Adrenal gland (tissue), 9 donors: ENCODE measurements at regions not wholly inside any gene's neighbourhood (a gene's known extent, or its start where the extent isn't known, plus 50 kb on each side); places are given as distances from the start of the nearest gene placed in this dataset.

Experiments
- DNase-seq, 7 donors: peaks; one replicate each; pipeline ENCODE4 v3.0.0-alpha.2; 2019 to 2020
- H3K27ac ChIP-seq, 5 donors: fragments of 200-600 bp; sonication (generic) in 4 of 5; 1 replicate in 3 of 5; 2 replicates in 2 of 5; pipeline versions ENCODE4 v1.5.1 to v1.8.0; 2016 to 2020; ENCODE audit warnings: mild to moderate bottlenecking in 1 of 5
- H3K27me3 ChIP-seq: fragments of 200-600 bp; 2 replicates; pipeline ENCODE4 v1.8.0; 2021
- H3K36me3 ChIP-seq, 2 donors: fragments of 200-600 bp; replicated peaks in 1 of 2; 1 replicate in 1 of 2; 2 replicates in 1 of 2; pipeline versions ENCODE4 v1.5.1 to v1.8.0; 2018 to 2022
- H3K4me1 ChIP-seq, 2 donors: fragments of 200-600 bp; replicated peaks in 1 of 2; 1 replicate in 1 of 2; 2 replicates in 1 of 2; pipeline versions ENCODE4 v1.5.1 to v1.8.0; 2018 to 2021
- H3K4me3 ChIP-seq, 4 donors: fragments of 200-600 bp; sonication (generic) in 3 of 4; one replicate each; pipeline ENCODE4 v1.5.1; 2016 to 2018
- H3K9me3 ChIP-seq, 3 donors: fragments of 200-600 bp; sonication (generic) in 1 of 3; replicated peaks in 1 of 3; 1 replicate in 2 of 3; 2 replicates in 1 of 3; pipeline versions ENCODE4 v1.5.1 to v1.8.0; 2016 to 2021
- POLR2A ChIP-seq, 2 donors: fragments of 450-650 bp; IDR thresholded peaks; one replicate each; pipeline ENCODE4 v1.6.1; 2017; ENCODE audit warnings: antibody characterized with exemption in 2 of 2, mild to moderate bottlenecking in 2 of 2, moderate library complexity in 1 of 2
- WGBS, 4 donors: extraction: QIAGEN DNeasy Blood & Tissue Kit in 2 of 4; methylation state at CpG; one replicate each; pipeline versions ENCODE4 v1.1.5 to v1.1.7; 2013 to 2017; 5-methylcytosine and 5-hydroxymethylcytosine counted together
- intact Hi-C, 2 donors: fragments of 100-400 bp; cut with DNase I; formaldehyde crosslinking; loops; one replicate each; pipeline versions ENCODE4 v1.14.1 to v1.15.0; 2022 to 2023
- TF ChIP-seq, protein P1 (sequence below), 6 experiments: fragments of 450-650 bp in 4 of 6; fragments of 200-600 bp in 2 of 6; sonication (generic) in 1 of 6; IDR thresholded peaks; 1 replicate in 5 of 6; 2 replicates in 1 of 6; pipeline versions ENCODE4 v1.5.1 to v1.8.0; 2016 to 2021; ENCODE audit warnings: antibody characterized with exemption in 6 of 6, mild to moderate bottlenecking in 2 of 6, moderate library complexity in 1 of 6
- donor health status: healthy with polysubstance abuse.
- donor health status: Bipolar disorder and iron deficiency.
- donor health status: DM: yes; HTN: yes; CAD: no.
- donor health status: DM: no; HTN: no; CAD: no.
- donor health status: DM: no; HTN: no; CAD: no.

- Histone ChIP-seq H3K9me3 (no peaks in the 10 kb centered on the region), H3K27me3 (no peaks in the 10 kb centered on the region), H3K27ac (no peak overlapping the region), H3K36me3 (no peaks in the 10 kb centered on the region), H3K4me3 (no peak overlapping the region), H3K4me1 (no peaks in the 10 kb centered on the region)
- TF ChIP-seq POLR2A (IDR thresholded peaks at IDR 0.05) = no peak
- TF ChIP-seq, protein P1, sequence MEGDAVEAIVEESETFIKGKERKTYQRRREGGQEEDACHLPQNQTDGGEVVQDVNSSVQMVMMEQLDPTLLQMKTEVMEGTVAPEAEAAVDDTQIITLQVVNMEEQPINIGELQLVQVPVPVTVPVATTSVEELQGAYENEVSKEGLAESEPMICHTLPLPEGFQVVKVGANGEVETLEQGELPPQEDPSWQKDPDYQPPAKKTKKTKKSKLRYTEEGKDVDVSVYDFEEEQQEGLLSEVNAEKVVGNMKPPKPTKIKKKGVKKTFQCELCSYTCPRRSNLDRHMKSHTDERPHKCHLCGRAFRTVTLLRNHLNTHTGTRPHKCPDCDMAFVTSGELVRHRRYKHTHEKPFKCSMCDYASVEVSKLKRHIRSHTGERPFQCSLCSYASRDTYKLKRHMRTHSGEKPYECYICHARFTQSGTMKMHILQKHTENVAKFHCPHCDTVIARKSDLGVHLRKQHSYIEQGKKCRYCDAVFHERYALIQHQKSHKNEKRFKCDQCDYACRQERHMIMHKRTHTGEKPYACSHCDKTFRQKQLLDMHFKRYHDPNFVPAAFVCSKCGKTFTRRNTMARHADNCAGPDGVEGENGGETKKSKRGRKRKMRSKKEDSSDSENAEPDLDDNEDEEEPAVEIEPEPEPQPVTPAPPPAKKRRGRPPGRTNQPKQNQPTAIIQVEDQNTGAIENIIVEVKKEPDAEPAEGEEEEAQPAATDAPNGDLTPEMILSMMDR (IDR thresholded peaks at IDR 0.05) = no peak
- DNase-seq = no peak
- 82 to 90% (median 87%) methylated on average over 2 to 3 of the region's 3 CpGs for WGBS, 4 donors
- intact Hi-C loops = no loop called here
These were observed 120.8 kb upstream of the TMEFF2 start for GRCh38 chr2:192315543-192315942.

DNA sequence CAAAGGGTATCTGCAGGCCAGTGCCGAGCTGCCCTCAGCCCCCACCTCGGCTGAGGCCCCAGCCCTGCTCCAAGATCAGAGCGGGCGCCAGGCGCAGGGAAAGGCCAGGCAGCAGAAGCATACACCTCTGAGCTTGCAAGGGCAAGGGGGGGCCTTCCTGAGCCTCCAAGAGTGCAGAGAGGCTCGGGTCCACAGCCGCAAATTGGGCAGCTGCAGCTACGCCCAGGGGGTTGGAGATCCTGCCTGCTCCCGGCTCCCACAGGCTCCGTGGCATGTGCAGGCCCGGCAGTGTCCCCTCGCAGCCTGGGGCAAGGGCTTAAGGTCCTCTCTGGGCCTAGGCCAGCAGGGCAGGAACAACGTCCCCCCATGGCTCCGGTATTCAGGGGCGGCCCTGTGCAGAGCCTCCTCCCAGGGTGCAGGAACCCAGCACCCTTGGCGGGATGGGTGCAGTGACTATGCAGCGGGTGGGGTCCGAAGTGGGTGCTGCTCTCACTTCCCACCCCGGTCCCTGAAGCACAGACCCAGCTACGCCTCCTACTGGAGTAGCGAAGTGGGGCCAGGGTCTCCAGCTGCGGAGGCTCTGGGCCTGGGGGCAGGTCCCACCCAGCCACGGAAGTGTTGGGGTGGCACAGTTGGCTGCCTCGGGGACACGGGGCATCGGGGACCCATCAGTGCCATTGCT is 120.2 kb upstream of the TMEFF2 start:
- intact Hi-C loops = no loop called here
- WGBS, 4 donors = 83 to 91% (median 88%) methylated on average over 8 to 26 of the region's 26 CpGs
- H3K27ac ChIP-seq = no peak overlapping the region
- TF ChIP-seq, protein P1 (IDR thresholded peaks at IDR 0.05) = no peak
- no peak for TF ChIP-seq POLR2A (IDR thresholded peaks at IDR 0.05)
- no peaks in the 10 kb centered on the region for H3K27me3 ChIP-seq
- no peak for DNase-seq
- no peaks in the 10 kb centered on the region for H3K36me3 ChIP-seq
- no peaks in the 10 kb centered on the region for H3K4me1 ChIP-seq
- no peaks in the 10 kb centered on the region for H3K9me3 ChIP-seq
- H3K4me3 ChIP-seq = no peak overlapping the region

DNA sequence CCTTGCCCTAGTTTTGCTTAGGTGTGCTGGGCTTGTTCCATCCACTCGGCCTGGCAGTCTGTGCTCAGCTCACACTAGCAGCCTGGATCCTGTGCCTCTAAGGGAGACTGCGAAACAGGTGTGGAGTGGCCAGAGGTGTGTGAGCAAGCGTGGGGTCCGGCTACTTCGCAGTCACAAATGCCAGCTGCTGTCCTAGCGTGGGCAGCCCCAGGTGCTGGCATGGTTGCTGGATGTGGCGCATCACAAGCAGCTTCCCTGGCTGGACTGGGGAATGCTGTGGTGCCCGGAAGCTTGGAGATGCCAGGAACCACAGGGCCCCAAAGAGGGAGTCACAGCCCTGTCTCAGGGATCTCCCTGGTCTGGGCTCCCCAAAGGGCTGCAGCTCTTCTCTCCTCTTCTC is 119.0 kb upstream of the TMEFF2 start:
- intact Hi-C loops = no loop called here
- DNase-seq = no peak
- Histone ChIP-seq H3K27ac (no peak overlapping the region), H3K4me1 (no peaks in the 10 kb centered on the region), H3K4me3 (no peak overlapping the region), H3K9me3 (no peaks in the 10 kb centered on the region), H3K36me3 (no peaks in the 10 kb centered on the region), H3K27me3 (no peaks in the 10 kb centered on the region)
- TF ChIP-seq POLR2A (IDR thresholded peaks at IDR 0.05) = no peak
- TF ChIP-seq, protein P1 (IDR thresholded peaks at IDR 0.05) = no peak
- WGBS, 4 donors = 89 to 96% (median 92%) methylated on average over 4 to 8 of the region's 8 CpGs

DNA sequence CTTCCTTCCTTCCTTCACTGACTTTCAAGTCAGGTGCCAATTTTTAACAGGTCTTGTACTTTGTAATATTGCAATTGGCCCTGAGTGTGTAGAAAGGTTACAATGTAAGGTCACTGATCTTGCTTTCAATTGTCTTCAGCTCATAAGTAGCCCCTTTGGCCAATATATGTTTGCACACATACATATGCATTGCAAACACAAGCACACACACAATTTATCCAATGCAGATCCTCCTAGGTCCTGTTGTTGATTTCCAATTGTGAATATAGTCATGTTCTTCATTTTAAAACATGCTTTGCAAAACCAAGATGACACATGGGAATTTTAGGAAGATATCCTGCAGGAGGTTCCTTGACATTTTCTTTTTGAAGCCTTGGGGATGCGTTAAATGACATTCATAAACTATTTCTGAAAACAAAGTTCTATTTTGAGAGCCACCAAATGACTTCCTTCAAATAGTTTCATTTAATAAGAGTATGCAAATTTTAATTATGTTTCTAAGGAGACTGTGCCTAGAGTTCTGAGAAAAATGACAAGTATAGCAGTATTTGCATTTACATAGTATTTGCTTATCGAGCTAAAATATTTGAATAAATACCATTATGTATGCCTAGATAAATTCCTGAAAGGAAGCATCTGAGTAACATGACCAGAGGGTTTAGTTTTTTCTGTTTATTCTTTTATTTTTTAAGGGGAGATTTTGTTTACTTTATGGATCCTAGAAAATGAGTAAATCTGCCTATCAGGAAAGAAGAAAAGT is 117.1 kb upstream of the TMEFF2 start:
- Histone ChIP-seq H3K27me3 (no peaks in the 10 kb centered on the region), H3K36me3 (no peaks in the 10 kb centered on the region), H3K4me3 (no peak overlapping the region), H3K9me3 (no peaks in the 10 kb centered on the region), H3K4me1 (no peaks in the 10 kb centered on the region), H3K27ac (no peak overlapping the region)
- WGBS, 4 donors = 61 to 70% (median 65%) methylated on average over 2 of the region's 2 CpGs
- intact Hi-C loops = no loop called here
- DNase-seq = no peak
- no peak for TF ChIP-seq POLR2A (IDR thresholded peaks at IDR 0.05)
- TF ChIP-seq, protein P1 (IDR thresholded peaks at IDR 0.05) = no peak
